ENCODE measurements at regions not wholly inside any gene's neighbourhood (a gene's known extent, or its start where the extent isn't known, plus 50 kb on each side); places are given as distances from the start of the nearest gene placed in this dataset.

GRCh38 chr1:37393173-37394120 is 80.9 kb upstream of the ZC3H12A start:
- no peak for DNase-seq

GRCh38 chr1:37394574-37395464 is 79.6 kb upstream of the ZC3H12A start:
- DNase-seq = no peak

- no peak for DNase-seq
These were observed 76.3 kb upstream of the ZC3H12A start for GRCh38 chr1:37398096-37398495.

- no peak for DNase-seq
These were observed 75.2 kb upstream of the ZC3H12A start for GRCh38 chr1:37399205-37399604.

GRCh38 chr1:37399830-37400464 is 74.4 kb upstream of the ZC3H12A start:
- DNase-seq = no peak

GRCh38 chr1:37400466-37401225 is 73.7 kb upstream of the ZC3H12A start:
- no peak for DNase-seq

GRCh38 chr1:37403166-37403565 is 71.2 kb upstream of the ZC3H12A start:
- DNase-seq = no peak

GRCh38 chr1:37404711-37405110 is 69.7 kb upstream of the ZC3H12A start:
- no peak for DNase-seq

- no peak for DNase-seq
These were observed 64.3 kb upstream of the ZC3H12A start for GRCh38 chr1:37410105-37410504.

- no peak for DNase-seq
These were observed 63.6 kb upstream of the ZC3H12A start for GRCh38 chr1:37410815-37411214.

- no peak for DNase-seq
These were observed 58.7 kb upstream of the ZC3H12A start for GRCh38 chr1:37415611-37416244.

GRCh38 chr1:37420456-37420855 is 53.9 kb upstream of the ZC3H12A start:
- DNase-seq = no peak

GRCh38 chr1:37423810-37424209 is 50.6 kb upstream of the ZC3H12A start:
- DNase-seq = no peak

GRCh38 chr1:37424523-37424922 is 49.9 kb upstream of the ZC3H12A start:
- DNase-seq = no peak

Measured in CD4-positive, alpha-beta T cell treated with Interleukin-17A for 4 hours (primary cell).